ENCODE measurements at regions not wholly inside any gene's neighbourhood (a gene's known extent, or its start where the extent isn't known, plus 50 kb on each side); places are given as distances from the start of the nearest gene placed in this dataset.

DNA sequence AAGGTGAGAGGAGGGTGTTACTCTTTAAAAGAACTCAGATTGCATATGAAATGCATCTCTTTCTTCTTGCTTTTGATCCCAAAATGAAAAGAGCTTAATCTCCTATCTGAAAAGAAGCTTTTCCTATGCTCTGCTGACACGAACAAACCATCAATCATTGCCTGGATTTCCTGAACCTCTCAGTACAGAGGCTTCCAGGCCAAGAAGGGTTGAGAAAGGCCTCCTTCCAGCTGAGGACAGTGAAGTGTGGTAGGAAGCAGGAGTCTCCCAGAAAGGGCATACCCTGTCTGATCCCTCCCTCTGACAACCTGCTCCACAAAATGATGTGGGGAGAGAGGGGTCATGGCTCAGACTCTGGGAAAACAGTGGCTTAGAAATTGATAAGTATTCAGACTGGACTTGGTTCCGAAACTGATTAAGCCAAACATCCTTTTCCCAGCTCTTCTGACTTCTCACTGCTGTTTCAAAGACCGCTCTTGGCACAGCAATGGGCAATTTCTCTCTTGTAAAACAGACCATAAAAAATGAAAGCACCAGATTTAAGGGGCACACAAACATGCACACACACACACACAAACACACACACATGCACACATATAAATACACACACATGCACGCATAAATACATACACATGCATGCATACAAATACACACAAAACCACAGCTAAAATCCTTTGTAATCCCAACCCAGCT, 310.3 kb downstream of the SIPA1L2 start:
- Histone ChIP-seq H3K4me1 (ENCODE audit: control insufficient read depth, extremely low read depth, insufficient read depth, low read length) (no peaks in the 10 kb centered on the region), H3K4me2 (ENCODE audit: insufficient read depth, low read length) (no peak overlapping the region), H3K9ac (replicated peaks; ENCODE audit: extremely low read depth, insufficient read depth, low read length) (no peak overlapping the region), H3K79me2 (ENCODE audit: control insufficient read depth, insufficient read depth, low read length) (no peaks in the 10 kb centered on the region), H3K4me3 (replicated peaks in 1 of 3; ENCODE audit: insufficient read depth in 1 of 3, low read depth in 1 of 3, low read length in 3 of 3) (no peak overlapping the region), H3K27me3 (ENCODE audit: control insufficient read depth in 2 of 2, insufficient read depth in 2 of 2, low read length in 2 of 2) (no peaks in the 10 kb centered on the region), H3K9me1 (replicated peaks; ENCODE audit: control insufficient read depth, extremely low read depth, insufficient read depth, low read length) (no peaks in the 10 kb centered on the region), H3K9me3 (replicated peaks; ENCODE audit: control insufficient read depth, insufficient read depth, low read length) (no peaks in the 10 kb centered on the region), H4K20me1 (replicated peaks; ENCODE audit: control insufficient read depth, extremely low read depth, insufficient read depth, low read length) (no peaks in the 10 kb centered on the region), H2AFZ (ENCODE audit: low read depth, low read length) (no peak overlapping the region), H3K36me3 (ENCODE audit: control insufficient read depth in 2 of 2, extremely low read depth in 1 of 2, insufficient read depth in 2 of 2, low read length in 2 of 2) (no peaks in the 10 kb centered on the region), H3K27ac (ENCODE audit: insufficient read depth, low read depth, low read length) (no peak overlapping the region)
- intact Hi-C loops (cut with micrococcal nuclease) (no loop called here), dilution Hi-C loops (cut with MboI; ENCODE audit: extremely low pct_ligation_motif_present, low sequenced_read_pairs) (no loop called here)
- no peak for FAIRE-seq
- TF ChIP-seq POLR2A (IDR thresholded peaks at IDR 0.05; ENCODE audit: low read depth, low read length) (no peak), FOS (IDR thresholded peaks at IDR 0.05; ENCODE audit: borderline replicate concordance, insufficient read depth, low read length) (no peak), EZH2 (IDR thresholded peaks at IDR 0.05; ENCODE audit: borderline replicate concordance, low read depth, low read length, severe bottlenecking) (no peak), JUN (IDR thresholded peaks at IDR 0.05; ENCODE audit: borderline replicate concordance, insufficient read depth, insufficient read length, low read depth) (no peak), POLR2AphosphoS5 (IDR thresholded peaks at IDR 0.05; ENCODE audit: insufficient read depth, low read depth, low read length) (no peak), MYC (IDR thresholded peaks at IDR 0.05; ENCODE audit: low read depth, low read length) (no peak), GATA2 (IDR thresholded peaks at IDR 0.05; ENCODE audit: insufficient read depth, insufficient read length, low read depth, low read length) (no peak)
- TF ChIP-seq, protein P1, sequence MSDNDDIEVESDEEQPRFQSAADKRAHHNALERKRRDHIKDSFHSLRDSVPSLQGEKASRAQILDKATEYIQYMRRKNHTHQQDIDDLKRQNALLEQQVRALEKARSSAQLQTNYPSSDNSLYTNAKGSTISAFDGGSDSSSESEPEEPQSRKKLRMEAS (IDR thresholded peaks at IDR 0.05; ENCODE audit: insufficient read depth, insufficient read length): no peak
- TF ChIP-seq, protein P2, sequence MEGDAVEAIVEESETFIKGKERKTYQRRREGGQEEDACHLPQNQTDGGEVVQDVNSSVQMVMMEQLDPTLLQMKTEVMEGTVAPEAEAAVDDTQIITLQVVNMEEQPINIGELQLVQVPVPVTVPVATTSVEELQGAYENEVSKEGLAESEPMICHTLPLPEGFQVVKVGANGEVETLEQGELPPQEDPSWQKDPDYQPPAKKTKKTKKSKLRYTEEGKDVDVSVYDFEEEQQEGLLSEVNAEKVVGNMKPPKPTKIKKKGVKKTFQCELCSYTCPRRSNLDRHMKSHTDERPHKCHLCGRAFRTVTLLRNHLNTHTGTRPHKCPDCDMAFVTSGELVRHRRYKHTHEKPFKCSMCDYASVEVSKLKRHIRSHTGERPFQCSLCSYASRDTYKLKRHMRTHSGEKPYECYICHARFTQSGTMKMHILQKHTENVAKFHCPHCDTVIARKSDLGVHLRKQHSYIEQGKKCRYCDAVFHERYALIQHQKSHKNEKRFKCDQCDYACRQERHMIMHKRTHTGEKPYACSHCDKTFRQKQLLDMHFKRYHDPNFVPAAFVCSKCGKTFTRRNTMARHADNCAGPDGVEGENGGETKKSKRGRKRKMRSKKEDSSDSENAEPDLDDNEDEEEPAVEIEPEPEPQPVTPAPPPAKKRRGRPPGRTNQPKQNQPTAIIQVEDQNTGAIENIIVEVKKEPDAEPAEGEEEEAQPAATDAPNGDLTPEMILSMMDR (IDR thresholded peaks at IDR 0.05; ENCODE audit: extremely low read depth in 1 of 2, insufficient read depth in 1 of 2, low read depth in 1 of 2, low read length in 2 of 2): no peak
- no peak for DNase-seq (ENCODE audit: low read depth, low spot score)
- BruUV-seq (replicated peaks): no TSS peak
- CTCF ChIA-PET: interaction anchor here (1.1 kb wide), 1 partner anchor 11 kb away, joined by 6 read pairs; no protein-coding TSS in a partner anchor
- POLR2A ChIA-PET: interaction anchor here (0.6 kb wide), 1 partner anchor 163 kb away, joined by 3 read pairs; no protein-coding TSS in a partner anchor

Measured in endothelial cell of umbilical vein (primary cell).